GM12864 (cell line): ENCODE measurements at regions not wholly inside any gene's neighbourhood (a gene's known extent, or its start where the extent isn't known, plus 50 kb on each side); places are given as distances from the start of the nearest gene placed in this dataset.

ENCODE experiments used
- DNase-seq: peaks from one replicate; pipeline ENCODE4 v3.0.0-alpha.2; 2011; ENCODE audit warnings: low read depth
- H3K4me3 ChIP-seq: 2 replicates; pipeline ENCODE4 v1.5.1; 2011; ENCODE audit warnings: mild to moderate bottlenecking, low read depth, low read length, control low read depth
- CTCF ChIP-seq: IDR thresholded peaks from 2 replicates; pipeline ENCODE4 v1.5.1; 2011; ENCODE audit warnings: low read depth, mild to moderate bottlenecking, moderate library complexity, low read length, control low read depth, inconsistent platforms; ENCODE audit errors: missing control alignments

- DNase-seq = no peak
- no peak for TF ChIP-seq CTCF
- H3K4me3 ChIP-seq = no peak overlapping the region
Observed at GRCh38 chr16:52071101-52071500, 475.8 kb downstream of the TOX3 start.

GRCh38 chr16:52070341-52071057 lies 476.4 kb downstream of the TOX3 start:
- H3K4me3 ChIP-seq = no peak overlapping the region
- DNase-seq = no peak
- TF ChIP-seq CTCF = no peak

- H3K4me3 ChIP-seq = no peak overlapping the region
- TF ChIP-seq CTCF = no peak
- DNase-seq = no peak
Observed at GRCh38 chr16:52069866-52070265, 477.1 kb downstream of the TOX3 start.

- no peak for DNase-seq
- no peak overlapping the region for H3K4me3 ChIP-seq
- TF ChIP-seq CTCF = no peak
Observed at GRCh38 chr16:52068447-52069074, 478.4 kb downstream of the TOX3 start.

GRCh38 chr16:52066962-52067361 lies 480.0 kb downstream of the TOX3 start:
- H3K4me3 ChIP-seq = no peak overlapping the region
- no peak for TF ChIP-seq CTCF

GRCh38 chr16:52056259-52056658 lies 490.7 kb downstream of the TOX3 start:
- DNase-seq = no peak
- no peak overlapping the region for H3K4me3 ChIP-seq
- TF ChIP-seq CTCF = no peak

More at GRCh38 chr16:52066962-52067361, 480.0 kb downstream of the TOX3 start:
- no peak for DNase-seq

GRCh38 chr16:52055381-52055780 lies 491.6 kb downstream of the TOX3 start:
- H3K4me3 ChIP-seq = no peak overlapping the region
- DNase-seq = no peak
- no peak for TF ChIP-seq CTCF
